Heart right ventricle (tissue), 16 donors: ENCODE measurements at regions not wholly inside any gene's neighbourhood (a gene's known extent, or its start where the extent isn't known, plus 50 kb on each side); places are given as distances from the start of the nearest gene placed in this dataset.

Experiments used
- ATAC-seq, 8 donors: fragments of 200-7000 bp; cut with Tn5 transposase; one replicate each; pipeline ENCODE4 v1.9.1; 2020; ENCODE audit warnings: mild to moderate bottlenecking in 8 of 8, moderate library complexity in 8 of 8, moderate number of reproducible peaks in 1 of 8
- DNase-seq, 2 donors: peaks; one replicate each; pipeline ENCODE4 v3.0.0-alpha.2; 2020
- H3K27ac ChIP-seq, 10 donors: fragments of 200-600 bp; sonication (generic) in 2 of 10; one replicate each; pipeline versions ENCODE4 v1.5.0 to v1.8.0; 2020 to 2022; ENCODE audit warnings: mild to moderate bottlenecking in 3 of 10
- H3K27me3 ChIP-seq, 7 donors: fragments of 200-600 bp; one replicate each; pipeline ENCODE4 v1.8.0; 2021 to 2022; ENCODE audit warnings: mild to moderate bottlenecking in 2 of 7
- H3K36me3 ChIP-seq, 9 donors: fragments of 200-600 bp; sonication (generic) in 1 of 9; one replicate each; pipeline versions ENCODE4 v1.5.0 to v1.8.0; 2020 to 2022; ENCODE audit warnings: mild to moderate bottlenecking in 2 of 9
- H3K4me1 ChIP-seq, 9 donors: fragments of 200-600 bp; sonication (generic) in 1 of 9; one replicate each; pipeline versions ENCODE4 v1.5.0 to v1.8.0; 2020 to 2022; ENCODE audit warnings: mild to moderate bottlenecking in 4 of 9
- H3K4me3 ChIP-seq, 10 donors: fragments of 200-600 bp; sonication (generic) in 2 of 10; one replicate each; pipeline versions ENCODE4 v1.5.0 to v1.8.0; 2020 to 2022; ENCODE audit warnings: mild to moderate bottlenecking in 7 of 10, moderate library complexity in 2 of 10
- H3K9me3 ChIP-seq, 11 donors: fragments of 200-600 bp in 10 of 11; sonication (generic) in 2 of 11; one replicate each; pipeline versions ENCODE4 v1.5.0 to v1.8.0; 2013 to 2022; ENCODE audit warnings: mild to moderate bottlenecking in 2 of 11, control low read depth in 1 of 11, moderate library complexity in 1 of 11
- CTCF ChIP-seq, 9 donors: fragments of 200-600 bp; sonication (generic) in 2 of 9; IDR thresholded peaks; one replicate each; pipeline versions ENCODE4 v1.5.0 to v1.8.0; 2021 to 2022; ENCODE audit warnings: antibody characterized with exemption in 9 of 9, mild to moderate bottlenecking in 5 of 9, moderate library complexity in 1 of 9
- WGBS, 2 donors: extraction: QIAGEN DNeasy Blood & Tissue Kit; methylation state at CpG; one replicate each; pipeline ENCODE4 v1.1.7; 2013; ENCODE audit warnings: inconsistent platforms in 1 of 2; 5-methylcytosine and 5-hydroxymethylcytosine counted together
- intact Hi-C, 10 donors: fragments of 100-400 bp; cut with DNase I; formaldehyde crosslinking; loops; one replicate each; pipeline versions ENCODE4 v1.11.1 to v1.14.2; 2022
- donor health status: Arrhythmogenic right ventricular cardiomyopathy.
- donor health status: ischemic (EF 13 %, LVEDD 7.1; RV severe dilation, severe dysfunction).
- donor health status: healthy with polysubstance abuse.
- donor health status: DM: no; HTN: yes; CAD: no.
- donor health status: DM: no; HTN: no; CAD: no.
- donor health status: ischemic (EF 25% LVEDD 6.9; RV normal size, moderate dysfunction).
- donor health status: ischemic (EF 25% LVEDD 5.7; RV mildly dilated, moderate dysfunction).
- donor health status: healthy.
- donor health status: DM: yes; HTN: yes; CAD: no.
- donor health status: Ischemic cardiomyopathy.
- donor health status: ischemic (EF 35%, LVEDD 5.7; RV mildly dilated, moderate dysfunction).
- donor health status: nonischemic (EF 11% LVEDD 7.7; RV severe dilation, severe dysfunction).
- donor health status: DM: yes; HTN: yes; CAD: no.
- donor health status: PGD.
- donor health status: ischemic (EF 29% LVEDD 5.4; RV normal size, mild dysfunction).
- donor health status: nonischemic (EF 23%, LVEDD 6.1; RV moderate dilation, normal function).

- H3K4me1 ChIP-seq: no peaks in the 10 kb centered on the region
- WGBS, 2 donors: 44 to 52% methylated on average over 4 of the region's 4 CpGs
- peaks cover 0 to 21% (median 9%) of the 10 kb centered on the region in 11 donors for H3K9me3 ChIP-seq
- no peaks in the 10 kb centered on the region for H3K36me3 ChIP-seq
- H3K4me3 ChIP-seq: no peak overlapping the region
- ATAC-seq (no peak), DNase-seq (no peak)
- intact Hi-C loops: no loop called here
- TF ChIP-seq CTCF (IDR thresholded peaks at IDR 0.05): no peak
- H3K27me3 ChIP-seq: peaks cover 0 to 52% (median 33%) of the 10 kb centered on the region in 7 donors
- H3K27ac ChIP-seq: no peak overlapping the region
These were observed 63.0 kb upstream of the GPR26 start for GRCh38 chr10:123603130-123603529.

- Histone ChIP-seq H3K27ac (no peak overlapping the region), H3K27me3 (peaks cover 0 to 63% (median 42%) of the 10 kb centered on the region in 7 donors), H3K36me3 (no peaks in the 10 kb centered on the region), H3K9me3 (peaks cover 0 to 21% (median 9%) of the 10 kb centered on the region in 11 donors), H3K4me1 (no peaks in the 10 kb centered on the region), H3K4me3 (no peak overlapping the region)
- ATAC-seq (no peak), DNase-seq (no peak)
- intact Hi-C loops: no loop called here
- 65 to 78% methylated on average over 6 of the region's 6 CpGs for WGBS, 2 donors
- no peak for TF ChIP-seq CTCF (IDR thresholded peaks at IDR 0.05)
These were observed 61.6 kb upstream of the GPR26 start for GRCh38 chr10:123604506-123604905.

- Histone ChIP-seq H3K4me1 (no peaks in the 10 kb centered on the region), H3K27ac (no peak overlapping the region), H3K4me3 (no peak overlapping the region), H3K9me3 (peaks cover 0 to 12% (median 6%) of the 10 kb centered on the region in 11 donors), H3K36me3 (no peaks in the 10 kb centered on the region), H3K27me3 (peaks cover 0 to 72% (median 42%) of the 10 kb centered on the region in 7 donors)
- no peak for ATAC-seq
- 71 to 73% methylated on average over 9 of the region's 9 CpGs for WGBS, 2 donors
- TF ChIP-seq CTCF (IDR thresholded peaks at IDR 0.05): no peak
- DNase-seq: no peak
- intact Hi-C loops: no loop called here
These were observed 60.1 kb upstream of the GPR26 start for GRCh38 chr10:123606006-123606405.

- intact Hi-C loops: no loop called here
- WGBS, 2 donors: 13 to 19% methylated on average over 3 of the region's 3 CpGs
- no peaks in the 10 kb centered on the region for H3K4me1 ChIP-seq
- ATAC-seq (no peak), DNase-seq (no peak)
- H3K9me3 ChIP-seq: peaks cover 0 to 3% (median 0%) of the 10 kb centered on the region in 11 donors
- H3K36me3 ChIP-seq: no peaks in the 10 kb centered on the region
- H3K4me3 ChIP-seq: no peak overlapping the region
- H3K27me3 ChIP-seq: peaks cover 0 to 79% (median 46%) of the 10 kb centered on the region in 7 donors
- no peak overlapping the region for H3K27ac ChIP-seq
- TF ChIP-seq CTCF (IDR thresholded peaks at IDR 0.05): no peak
These were observed 59.2 kb upstream of the GPR26 start for GRCh38 chr10:123606955-123607354.
